Hepatocyte (in vitro differentiated cells): ENCODE measurements at regions not wholly inside any gene's neighbourhood (a gene's known extent, or its start where the extent isn't known, plus 50 kb on each side); places are given as distances from the start of the nearest gene placed in this dataset.

Experiments used
- EZH2 ChIP-seq: fragments of 200-600 bp; sonication (generic); IDR thresholded peaks from 2 replicates; pipeline ENCODE4 v1.6.1; 2016; ENCODE audit warnings: antibody characterized with exemption, mild to moderate bottlenecking, borderline replicate concordance
- TF ChIP-seq, protein P1 (sequence below): fragments of 200-600 bp; sonication (generic); IDR thresholded peaks from 2 replicates; pipeline ENCODE4 v1.5.1; 2016; ENCODE audit warnings: antibody characterized with exemption, mild to moderate bottlenecking; ENCODE audit not compliant: poor library complexity

DNA sequence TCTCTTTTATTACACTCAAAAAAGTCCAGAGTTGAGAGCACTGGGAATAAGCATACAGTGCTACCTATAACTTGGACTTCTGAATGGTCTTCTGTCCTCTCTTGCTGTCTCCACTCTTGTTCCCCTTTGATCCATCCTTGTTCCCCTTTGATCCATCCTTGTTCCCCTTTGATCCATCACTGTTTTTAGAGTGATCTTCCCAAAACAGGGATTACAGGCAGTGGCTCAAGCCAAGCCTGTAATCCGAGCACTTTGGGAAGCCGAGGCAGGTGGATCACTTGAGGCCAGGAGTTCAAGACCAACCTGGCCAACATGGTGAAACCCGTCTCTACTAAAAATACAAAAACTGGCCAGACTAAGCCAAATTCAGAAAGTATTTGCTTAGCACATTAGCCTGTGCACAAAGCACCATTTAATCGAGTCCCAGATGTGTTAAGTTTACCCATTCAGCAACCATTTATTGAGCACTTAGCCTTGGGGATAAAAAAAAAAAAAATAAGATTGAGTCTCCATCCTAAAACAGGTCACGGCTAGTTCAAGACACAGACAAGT, 65.0 kb upstream of the NHSL1 start:
- TF ChIP-seq, protein P1, sequence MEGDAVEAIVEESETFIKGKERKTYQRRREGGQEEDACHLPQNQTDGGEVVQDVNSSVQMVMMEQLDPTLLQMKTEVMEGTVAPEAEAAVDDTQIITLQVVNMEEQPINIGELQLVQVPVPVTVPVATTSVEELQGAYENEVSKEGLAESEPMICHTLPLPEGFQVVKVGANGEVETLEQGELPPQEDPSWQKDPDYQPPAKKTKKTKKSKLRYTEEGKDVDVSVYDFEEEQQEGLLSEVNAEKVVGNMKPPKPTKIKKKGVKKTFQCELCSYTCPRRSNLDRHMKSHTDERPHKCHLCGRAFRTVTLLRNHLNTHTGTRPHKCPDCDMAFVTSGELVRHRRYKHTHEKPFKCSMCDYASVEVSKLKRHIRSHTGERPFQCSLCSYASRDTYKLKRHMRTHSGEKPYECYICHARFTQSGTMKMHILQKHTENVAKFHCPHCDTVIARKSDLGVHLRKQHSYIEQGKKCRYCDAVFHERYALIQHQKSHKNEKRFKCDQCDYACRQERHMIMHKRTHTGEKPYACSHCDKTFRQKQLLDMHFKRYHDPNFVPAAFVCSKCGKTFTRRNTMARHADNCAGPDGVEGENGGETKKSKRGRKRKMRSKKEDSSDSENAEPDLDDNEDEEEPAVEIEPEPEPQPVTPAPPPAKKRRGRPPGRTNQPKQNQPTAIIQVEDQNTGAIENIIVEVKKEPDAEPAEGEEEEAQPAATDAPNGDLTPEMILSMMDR: no peak
- TF ChIP-seq EZH2: no peak
